Mesothelial cell of epicardium (in vitro differentiated cells): ENCODE measurements at regions not wholly inside any gene's neighbourhood (a gene's known extent, or its start where the extent isn't known, plus 50 kb on each side); places are given as distances from the start of the nearest gene placed in this dataset.
"Not testable (repeated sequence)": the region's sequence is repeated elsewhere in the genome, so short reads cannot be mapped to it uniquely, and the experiment has no call there.

Source experiments
- DNase-seq, 2 experiments: peaks; one replicate each; pipeline ENCODE4 v3.0.0; 2021; ENCODE audit warnings: low spot score in 2 of 2; ENCODE audit not compliant: unreplicated experiment in 2 of 2
- H3K27ac Mint-ChIP-seq: 2 replicates; pipeline ENCODE4 v1.8.0; 2021; ENCODE audit warnings: mixed read lengths
- H3K27me3 Mint-ChIP-seq: 2 replicates; pipeline ENCODE4 v1.8.0; 2021; ENCODE audit warnings: low read depth, mixed read lengths
- H3K36me3 Mint-ChIP-seq: 2 replicates; pipeline ENCODE4 v1.8.0; 2021; ENCODE audit warnings: mixed read lengths
- H3K4me1 Mint-ChIP-seq: 2 replicates; pipeline ENCODE4 v1.8.0; 2021; ENCODE audit warnings: mixed read lengths
- H3K4me3 Mint-ChIP-seq: 2 replicates; pipeline ENCODE4 v1.8.0; 2021; ENCODE audit warnings: mild to moderate bottlenecking, moderate library complexity, mixed read lengths
- H3K9me3 Mint-ChIP-seq: 2 replicates; pipeline ENCODE4 v1.8.0; 2021; ENCODE audit warnings: mixed read lengths
- CTCF ChIP-seq: fragments of 200-600 bp; sonication (generic); IDR thresholded peaks from one replicate; pipeline ENCODE4 v1.5.0; 2021; ENCODE audit warnings: antibody characterized with exemption; ENCODE audit not compliant: unreplicated experiment

GRCh38 chr12:38201461-38202276 lies 114.9 kb upstream of the ALG10B start:
- no peaks in the 10 kb centered on the region for H3K4me1 Mint-ChIP-seq
- H3K36me3 Mint-ChIP-seq: no peaks in the 10 kb centered on the region
- peaks cover 55% of the 10 kb centered on the region for H3K9me3 Mint-ChIP-seq
- no peak overlapping the region for H3K4me3 Mint-ChIP-seq
- no peak overlapping the region for H3K27ac Mint-ChIP-seq
- no peak for DNase-seq
- no peaks in the 10 kb centered on the region for H3K27me3 Mint-ChIP-seq
- TF ChIP-seq CTCF: no peak

DNA sequence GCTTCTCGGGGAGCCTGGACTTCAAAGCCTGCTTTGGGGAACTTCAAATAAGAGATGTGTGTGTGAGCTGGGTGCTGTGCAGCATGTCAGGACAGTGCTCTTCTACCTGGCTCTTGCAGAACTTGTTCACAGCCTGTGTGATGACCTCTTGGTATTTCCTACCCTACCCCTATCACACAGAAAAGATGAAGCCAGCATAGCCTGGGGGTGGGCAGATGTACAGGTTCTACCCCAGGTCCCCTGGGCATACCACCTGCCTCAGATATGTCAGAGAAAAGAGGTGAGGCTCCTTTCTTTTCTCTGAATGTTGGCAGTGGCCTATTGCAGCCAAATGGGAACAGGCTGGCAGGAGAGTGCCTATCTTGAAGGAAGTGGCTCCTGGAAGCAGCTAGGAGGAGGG lies 111.7 kb upstream of the ALG10B start:
- no peak for TF ChIP-seq CTCF
- DNase-seq: no peak
- Mint-ChIP-seq H3K27ac (no peak overlapping the region), H3K4me1 (no peaks in the 10 kb centered on the region), H3K27me3 (no peaks in the 10 kb centered on the region), H3K4me3 (no peak overlapping the region), H3K36me3 (no peaks in the 10 kb centered on the region), H3K9me3 (peaks cover 60% of the 10 kb centered on the region)

DNA sequence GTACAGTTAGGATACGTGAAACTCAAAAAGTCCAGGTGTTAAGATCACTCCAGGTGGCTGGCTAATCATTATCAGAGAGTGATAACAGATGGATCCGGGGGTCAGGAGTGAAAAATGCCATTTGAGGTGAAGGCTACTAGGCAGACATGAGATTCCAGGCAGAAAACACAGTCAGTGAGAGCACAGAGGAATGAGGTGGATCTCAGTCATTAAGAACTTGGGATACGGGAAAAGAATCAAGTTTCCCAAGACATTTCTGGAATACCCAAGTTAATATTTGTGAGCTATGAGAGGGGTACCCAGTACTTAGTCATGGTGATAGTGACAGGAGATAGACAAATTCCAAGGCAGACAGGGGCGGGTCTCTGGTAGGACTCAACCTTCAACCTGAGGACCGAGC lies 94.6 kb upstream of the ALG10B start:
- Mint-ChIP-seq H3K27ac (no peak overlapping the region), H3K36me3 (no peaks in the 10 kb centered on the region), H3K27me3 (no peaks in the 10 kb centered on the region), H3K9me3 (peaks cover 46% of the 10 kb centered on the region), H3K4me3 (no peak overlapping the region), H3K4me1 (no peaks in the 10 kb centered on the region)
- DNase-seq: no peak
- no peak for TF ChIP-seq CTCF

GRCh38 chr12:38238328-38238727 lies 78.2 kb upstream of the ALG10B start:
- not testable (repeated sequence) for H3K4me1 Mint-ChIP-seq, H3K4me3 Mint-ChIP-seq

GRCh38 chr12:38253778-38254177 lies 62.8 kb upstream of the ALG10B start:
- Mint-ChIP-seq H3K36me3 (no peaks in the 10 kb centered on the region), H3K4me1 (no peaks in the 10 kb centered on the region), H3K27ac (no peak overlapping the region), H3K9me3 (peaks cover 85% of the 10 kb centered on the region), H3K4me3 (no peak overlapping the region), H3K27me3 (no peaks in the 10 kb centered on the region)
- no peak for TF ChIP-seq CTCF
- DNase-seq: no peak

More at GRCh38 chr12:38238328-38238727, 78.2 kb upstream of the ALG10B start:
- H3K36me3 Mint-ChIP-seq, H3K27me3 Mint-ChIP-seq, H3K27ac Mint-ChIP-seq, DNase-seq: not testable (repeated sequence)
- peaks cover 79% of the 10 kb centered on the region for H3K9me3 Mint-ChIP-seq

DNA sequence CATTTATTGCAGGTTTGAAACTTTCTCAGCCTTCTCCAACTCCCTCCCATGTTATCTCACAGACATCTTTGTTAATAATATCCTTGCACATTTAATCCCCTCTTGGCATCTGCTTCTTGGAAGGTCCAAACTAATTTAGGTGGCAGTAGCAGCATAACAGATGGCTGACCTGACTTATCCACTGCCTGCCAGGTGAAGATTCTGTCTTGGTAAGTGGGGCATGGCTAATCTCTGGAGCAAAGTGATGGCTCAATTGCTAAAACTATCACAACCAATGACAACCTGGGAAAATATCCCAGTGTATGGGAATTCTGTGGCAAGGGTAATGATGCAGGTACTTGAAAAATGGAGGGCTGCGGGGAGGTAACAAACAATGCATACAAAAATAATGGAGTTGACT lies 58.2 kb upstream of the ALG10B start:
- Mint-ChIP-seq H3K4me3 (no peak overlapping the region), H3K27ac (no peak overlapping the region), H3K4me1 (no peaks in the 10 kb centered on the region), H3K9me3 (peaks cover 85% of the 10 kb centered on the region), H3K36me3 (no peaks in the 10 kb centered on the region), H3K27me3 (no peaks in the 10 kb centered on the region)
- no peak for DNase-seq
- no peak for TF ChIP-seq CTCF
